22Rv1 (cell line): ENCODE measurements at regions not wholly inside any gene's neighbourhood (a gene's known extent, or its start where the extent isn't known, plus 50 kb on each side); places are given as distances from the start of the nearest gene placed in this dataset.

Source experiments
- H3K27ac ChIP-seq: fragments of 450-650 bp; 2 replicates; pipeline ENCODE4 v1.5.1; 2017
- CTCF ChIP-seq: fragments of 450-650 bp; IDR thresholded peaks from 2 replicates; pipeline ENCODE4 v1.5.1; 2017; ENCODE audit warnings: mild to moderate bottlenecking
- ZFX ChIP-seq: fragments of 450-650 bp; IDR thresholded peaks from 2 replicates; pipeline ENCODE4 v1.6.1; 2017; ENCODE audit warnings: antibody characterized with exemption, borderline replicate concordance

GRCh38 chr4:181477591-181477990, 765.6 kb upstream of the TENM3 start:
- TF ChIP-seq CTCF (no peak), ZFX (no peak)
- no peak overlapping the region for H3K27ac ChIP-seq

- TF ChIP-seq CTCF (no peak), ZFX (no peak)
- no peak overlapping the region for H3K27ac ChIP-seq
Measured at GRCh38 chr4:181478656-181479055, 764.5 kb upstream of the TENM3 start.

- no peak overlapping the region for H3K27ac ChIP-seq
- TF ChIP-seq CTCF: no peak
- no peak for TF ChIP-seq ZFX
Measured at GRCh38 chr4:181479141-181479540, 764.1 kb upstream of the TENM3 start.

- no peak overlapping the region for H3K27ac ChIP-seq
- TF ChIP-seq ZFX (no peak), CTCF (no peak)
Measured at GRCh38 chr4:181484396-181484795, 758.8 kb upstream of the TENM3 start.

- no peak overlapping the region for H3K27ac ChIP-seq
- TF ChIP-seq CTCF (no peak), ZFX (no peak)
Measured at GRCh38 chr4:181488926-181489325, 754.3 kb upstream of the TENM3 start.

- no peak overlapping the region for H3K27ac ChIP-seq
- no peak for TF ChIP-seq CTCF
- TF ChIP-seq ZFX: no peak
Measured at GRCh38 chr4:181498148-181498547, 745.1 kb upstream of the TENM3 start.

- TF ChIP-seq ZFX: no peak
- no peak for TF ChIP-seq CTCF
- H3K27ac ChIP-seq: no peak overlapping the region
Measured at GRCh38 chr4:181502611-181503010, 740.6 kb upstream of the TENM3 start.
